Suppressor macrophage (primary cell): ENCODE measurements at regions not wholly inside any gene's neighbourhood (a gene's known extent, or its start where the extent isn't known, plus 50 kb on each side); places are given as distances from the start of the nearest gene placed in this dataset.
"Not testable (repeated sequence)": the region's sequence is repeated elsewhere in the genome, so short reads cannot be mapped to it uniquely, and the experiment has no call there.

Experiments used
- DNase-seq, 4 experiments: peaks; one replicate each; pipeline ENCODE4 v3.0.0-alpha.2; 2020 to 2022

GRCh38 chr16:47897105-47897504 lies 258.7 kb downstream of the ABCC12 start:
- not testable (repeated sequence) for DNase-seq

- no peak for DNase-seq
Measured at GRCh38 chr16:47895146-47895545, 260.6 kb downstream of the ABCC12 start.

GRCh38 chr16:47892999-47893398 lies 262.8 kb downstream of the ABCC12 start:
- no peak for DNase-seq

GRCh38 chr16:47888734-47889133 lies 267.1 kb downstream of the ABCC12 start:
- DNase-seq = no peak

GRCh38 chr16:47888142-47888541 lies 267.7 kb downstream of the ABCC12 start:
- no peak for DNase-seq

- no peak for DNase-seq
Measured at GRCh38 chr16:47887496-47887895, 268.3 kb downstream of the ABCC12 start.

- no peak for DNase-seq
Measured at GRCh38 chr16:47886631-47887415, 269.0 kb downstream of the ABCC12 start.

GRCh38 chr16:47886139-47886538 lies 269.7 kb downstream of the ABCC12 start:
- DNase-seq = no peak

- DNase-seq = no peak
Measured at GRCh38 chr16:47885489-47885888, 270.3 kb downstream of the ABCC12 start.

- DNase-seq = no peak
Measured at GRCh38 chr16:47884116-47884725, 271.6 kb downstream of the ABCC12 start.

- no peak for DNase-seq
Measured at GRCh38 chr16:47881574-47881973, 274.2 kb downstream of the ABCC12 start.

- DNase-seq = no peak
Measured at GRCh38 chr16:47880653-47881052, 275.1 kb downstream of the ABCC12 start.

- no peak for DNase-seq
Measured at GRCh38 chr16:47877166-47877565, 278.6 kb downstream of the ABCC12 start.

- DNase-seq = no peak
Measured at GRCh38 chr16:47876511-47876910, 279.3 kb downstream of the ABCC12 start.

- no peak for DNase-seq
Measured at GRCh38 chr16:47873434-47873833, 282.4 kb downstream of the ABCC12 start.

- DNase-seq = no peak
Measured at GRCh38 chr16:47872225-47872624, 283.6 kb downstream of the ABCC12 start.

GRCh38 chr16:47866423-47866822 lies 289.4 kb downstream of the ABCC12 start:
- DNase-seq = no peak

- no peak for DNase-seq
Measured at GRCh38 chr16:47865337-47865855, 290.4 kb downstream of the ABCC12 start.

GRCh38 chr16:47864262-47864661 lies 291.5 kb downstream of the ABCC12 start:
- DNase-seq = not testable (repeated sequence)

GRCh38 chr16:47861999-47862398 lies 293.8 kb downstream of the ABCC12 start:
- DNase-seq = no peak

GRCh38 chr16:47858333-47858982 lies 297.3 kb downstream of the ABCC12 start:
- no peak for DNase-seq

GRCh38 chr16:47855431-47855830 lies 300.4 kb downstream of the ABCC12 start:
- no peak for DNase-seq

GRCh38 chr16:47854737-47855136 lies 301.1 kb downstream of the ABCC12 start:
- DNase-seq = no peak

GRCh38 chr16:47852991-47853390 lies 302.8 kb downstream of the ABCC12 start:
- no peak for DNase-seq
